Transverse colon (tissue), 4 donors: ENCODE measurements at regions not wholly inside any gene's neighbourhood (a gene's known extent, or its start where the extent isn't known, plus 50 kb on each side); places are given as distances from the start of the nearest gene placed in this dataset.
A peak's percentile ranks its signal among the peaks of the same experiment; 100 is the strongest.

Experiments
- DNase-seq: peaks from one replicate; pipeline ENCODE4 v3.0.0-alpha.2; 2019
- H3K27ac ChIP-seq, 4 donors: fragments of 200-600 bp; sonication (generic); 2 replicates each; pipeline ENCODE4 v1.5.1; 2016 to 2018; ENCODE audit warnings: inconsistent platforms in 4 of 4
- H3K27me3 ChIP-seq: fragments of 200-600 bp; sonication (generic); 2 replicates; pipeline ENCODE4 v1.5.1; 2017; ENCODE audit warnings: inconsistent platforms
- H3K36me3 ChIP-seq, 4 donors: fragments of 200-600 bp; sonication (generic); 2 replicates each; pipeline ENCODE4 v1.5.1; 2017 to 2019; ENCODE audit warnings: inconsistent platforms in 4 of 4
- H3K4me1 ChIP-seq, 4 donors: fragments of 200-600 bp; sonication (generic); 2 replicates each; pipeline ENCODE4 v1.5.1; 2017 to 2020; ENCODE audit warnings: inconsistent platforms in 4 of 4
- H3K4me3 ChIP-seq, 4 donors: fragments of 200-600 bp; sonication (generic); 1 replicate in 1 of 4; 2 replicates in 3 of 4; pipeline versions ENCODE4 v1.5.1 to v1.6.1; 2017 to 2019; ENCODE audit warnings: inconsistent platforms in 4 of 4
- H3K9me3 ChIP-seq, 2 donors: fragments of 200-600 bp; sonication (generic); 2 replicates each; pipeline ENCODE4 v1.5.1; 2017 to 2019; ENCODE audit warnings: inconsistent platforms in 2 of 2
- EP300 ChIP-seq: sonication (generic); formaldehyde crosslinking; IDR thresholded peaks from one replicate; pipeline ENCODE4 v1.6.1; 2017; ENCODE audit warnings: antibody characterized with exemption, low read depth
- POLR2A ChIP-seq: fragments of 450-650 bp; IDR thresholded peaks from one replicate; pipeline ENCODE4 v1.6.1; 2016; ENCODE audit warnings: antibody characterized with exemption, mild to moderate bottlenecking, moderate library complexity
- POLR2AphosphoS5 ChIP-seq, 3 donors: sonication (generic); formaldehyde crosslinking; IDR thresholded peaks; one replicate each; pipeline ENCODE4 v1.6.1; 2016; ENCODE audit warnings: antibody characterized with exemption in 3 of 3
- WGBS, 2 donors: methylation state at CpG; one replicate each; pipeline ENCODE4 v1.1.5; 2018; ENCODE audit warnings: low coverage in 1 of 2; 5-methylcytosine and 5-hydroxymethylcytosine counted together
- in situ Hi-C, 4 donors: fragments of 200-750 bp; cut with MboI; loops; one replicate each; pipeline versions ENCODE4 v1.15.0 to v1.15.1; 2017; ENCODE audit warnings: low sequenced_read_pairs in 3 of 4, low pct_ligation_motif_present in 1 of 4, low pct_unique_long_range_greater_than_20kb in 1 of 4
- intact Hi-C: fragments of 100-400 bp; cut with DNase I; formaldehyde crosslinking; loops from one replicate; pipeline ENCODE4 v1.15.1; 2023; ENCODE audit warnings: low total_unique reads
- TF ChIP-seq, protein P1 (sequence below), 5 experiments: fragments of 200-600 bp in 3 of 5; fragments of 450-650 bp in 2 of 5; sonication (generic) in 3 of 5; IDR thresholded peaks; 1 replicate in 2 of 5; 2 replicates in 3 of 5; pipeline ENCODE4 v1.5.1; 2016 to 2017; ENCODE audit warnings: antibody characterized with exemption in 5 of 5, inconsistent platforms in 3 of 5, mild to moderate bottlenecking in 2 of 5, moderate library complexity in 1 of 5

DNA sequence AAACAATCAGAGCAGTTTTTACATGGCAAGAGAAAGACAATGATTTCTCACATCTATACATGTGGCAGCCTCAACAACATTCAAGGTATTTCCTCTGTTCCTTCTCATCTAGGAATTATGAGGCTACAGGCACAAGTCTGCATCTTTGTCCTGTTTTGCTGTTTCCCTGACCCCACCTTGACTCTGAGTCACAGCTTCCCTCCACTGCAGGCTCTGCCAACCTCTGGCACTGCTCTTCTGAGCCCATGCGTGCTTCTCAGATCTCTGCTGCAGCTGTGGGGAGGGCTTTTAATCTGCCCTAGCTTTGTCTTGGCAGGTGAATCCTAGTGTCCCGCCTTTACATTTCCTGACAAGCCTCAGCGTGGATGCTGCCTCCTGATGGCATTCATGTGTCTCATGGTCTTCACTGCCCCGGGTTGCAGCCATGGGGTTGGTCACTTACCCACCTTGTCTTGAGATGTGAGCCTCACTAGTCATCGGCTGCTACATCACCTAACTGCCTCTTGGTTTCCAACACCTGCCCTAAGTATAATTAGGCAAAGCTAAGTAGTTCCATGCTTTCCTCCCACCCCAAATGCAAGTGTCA is 578.5 kb downstream of the TBC1D22A start:
- DNase-seq, result no peak
- no peaks in the 10 kb centered on the region for H3K36me3 ChIP-seq
- H3K4me1 ChIP-seq, result no peaks in the 10 kb centered on the region
- 75 to 80% methylated on average over 1 to 5 of the region's 5 CpGs for WGBS, 2 donors
- in situ Hi-C loops, result no loop called here
- TF ChIP-seq EP300, result no peak
- TF ChIP-seq, protein P1, sequence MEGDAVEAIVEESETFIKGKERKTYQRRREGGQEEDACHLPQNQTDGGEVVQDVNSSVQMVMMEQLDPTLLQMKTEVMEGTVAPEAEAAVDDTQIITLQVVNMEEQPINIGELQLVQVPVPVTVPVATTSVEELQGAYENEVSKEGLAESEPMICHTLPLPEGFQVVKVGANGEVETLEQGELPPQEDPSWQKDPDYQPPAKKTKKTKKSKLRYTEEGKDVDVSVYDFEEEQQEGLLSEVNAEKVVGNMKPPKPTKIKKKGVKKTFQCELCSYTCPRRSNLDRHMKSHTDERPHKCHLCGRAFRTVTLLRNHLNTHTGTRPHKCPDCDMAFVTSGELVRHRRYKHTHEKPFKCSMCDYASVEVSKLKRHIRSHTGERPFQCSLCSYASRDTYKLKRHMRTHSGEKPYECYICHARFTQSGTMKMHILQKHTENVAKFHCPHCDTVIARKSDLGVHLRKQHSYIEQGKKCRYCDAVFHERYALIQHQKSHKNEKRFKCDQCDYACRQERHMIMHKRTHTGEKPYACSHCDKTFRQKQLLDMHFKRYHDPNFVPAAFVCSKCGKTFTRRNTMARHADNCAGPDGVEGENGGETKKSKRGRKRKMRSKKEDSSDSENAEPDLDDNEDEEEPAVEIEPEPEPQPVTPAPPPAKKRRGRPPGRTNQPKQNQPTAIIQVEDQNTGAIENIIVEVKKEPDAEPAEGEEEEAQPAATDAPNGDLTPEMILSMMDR (IDR thresholded peaks at IDR 0.05), result no peak
- TF ChIP-seq POLR2A, result no peak
- TF ChIP-seq POLR2AphosphoS5 (IDR thresholded peaks at IDR 0.05), result no peak
- H3K9me3 ChIP-seq, result no peaks in the 10 kb centered on the region
- peaks cover 5% of the 10 kb centered on the region for H3K27me3 ChIP-seq
- no peak overlapping the region for H3K27ac ChIP-seq
- no peak overlapping the region for H3K4me3 ChIP-seq
- intact Hi-C loops, result no loop called here

DNA sequence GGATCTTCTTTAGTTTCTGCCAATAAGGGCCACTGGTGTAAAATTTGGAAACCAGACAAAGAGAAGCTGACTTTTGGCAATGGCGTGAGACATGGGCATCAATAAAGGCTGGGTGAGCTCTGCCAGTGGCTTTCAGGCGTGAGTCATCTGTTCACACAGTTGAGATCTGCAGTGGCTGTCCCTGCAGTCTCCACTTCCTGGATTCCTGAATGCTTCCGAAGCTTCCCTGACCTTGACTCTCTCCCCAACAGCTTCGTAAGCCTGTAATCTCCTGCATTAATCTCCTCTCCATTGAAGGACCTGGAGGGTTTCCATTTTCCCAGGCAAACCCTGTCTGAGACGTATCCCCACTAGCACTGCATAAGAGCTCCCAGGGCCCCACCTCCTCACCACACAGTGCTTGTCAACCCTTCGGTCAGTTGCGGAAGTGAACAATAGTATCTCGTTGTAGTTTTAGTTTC is 574.7 kb downstream of the TBC1D22A start:
- in situ Hi-C loops, result no loop called here
- 30 to 42% methylated on average over 4 to 8 of the region's 8 CpGs for WGBS, 2 donors
- Histone ChIP-seq H3K9me3 (no peaks in the 10 kb centered on the region), H3K27ac (peak overlapping the region in 1 of 4 donors; percentile 29), H3K4me3 (peak overlapping the region in 2 of 4 donors; percentile 16 to 35), H3K4me1 (no peaks in the 10 kb centered on the region), H3K27me3 (peaks cover 5% of the 10 kb centered on the region), H3K36me3 (no peaks in the 10 kb centered on the region)
- no peak for TF ChIP-seq EP300
- no peak for TF ChIP-seq POLR2AphosphoS5 (IDR thresholded peaks at IDR 0.05)
- no peak for TF ChIP-seq POLR2A
- TF ChIP-seq, protein P1 (IDR thresholded peaks at IDR 0.05), result no peak
- intact Hi-C loops, result no loop called here
- peak; percentile 14 for DNase-seq

DNA sequence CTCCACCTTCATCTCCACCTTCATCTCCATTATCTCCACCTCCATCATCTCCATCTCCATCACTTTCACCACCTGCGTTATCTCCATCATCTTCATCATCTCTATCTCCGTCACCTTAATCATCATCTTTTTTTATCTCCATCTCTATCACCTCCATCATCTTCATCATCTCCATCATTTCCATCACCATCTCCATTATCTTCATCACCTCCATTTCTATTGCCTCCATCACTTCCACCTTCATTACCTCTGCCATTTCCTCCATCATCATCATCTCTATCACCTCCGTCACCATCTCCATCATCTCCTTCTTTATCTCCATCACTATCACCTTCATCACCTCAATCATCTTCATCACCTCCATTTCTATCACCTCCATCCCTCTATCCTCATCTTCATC is 573.5 kb downstream of the TBC1D22A start:
- intact Hi-C loops, result no loop called here
- Histone ChIP-seq H3K27me3 (no peaks in the 10 kb centered on the region), H3K36me3 (no peaks in the 10 kb centered on the region), H3K9me3 (no peaks in the 10 kb centered on the region), H3K27ac (no peak overlapping the region), H3K4me1 (no peaks in the 10 kb centered on the region), H3K4me3 (no peak overlapping the region)
- WGBS, 2 donors, result 86 to 95% methylated on average over 3 of the region's 3 CpGs
- in situ Hi-C loops, result no loop called here
- no peak for DNase-seq
- TF ChIP-seq EP300, result no peak
- no peak for TF ChIP-seq POLR2A
- TF ChIP-seq, protein P1 (IDR thresholded peaks at IDR 0.05), result no peak
- no peak for TF ChIP-seq POLR2AphosphoS5 (IDR thresholded peaks at IDR 0.05)

DNA sequence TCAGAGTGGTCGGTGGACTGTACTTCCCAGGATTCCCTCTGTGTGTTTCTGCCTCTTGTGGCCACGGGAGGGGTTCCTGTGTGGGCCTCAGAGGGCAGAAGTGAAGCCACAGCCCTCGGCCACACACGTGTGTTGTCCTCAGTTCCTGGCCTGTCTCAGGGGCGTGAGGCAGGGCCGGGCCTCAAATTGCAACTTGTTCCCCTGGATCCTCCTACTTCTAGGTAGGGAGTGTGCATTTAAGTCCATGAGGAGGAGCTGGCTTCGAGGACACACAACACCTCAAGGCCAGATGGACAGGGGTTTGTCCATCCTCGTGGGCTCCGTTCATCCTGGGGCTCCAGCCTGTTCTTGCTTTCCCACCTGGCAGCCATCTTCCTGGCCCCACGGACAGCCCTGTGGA is 573.0 kb downstream of the TBC1D22A start:
- TF ChIP-seq POLR2AphosphoS5 (IDR thresholded peaks at IDR 0.05) (no peak), POLR2A (no peak), EP300 (no peak)
- TF ChIP-seq, protein P1 (IDR thresholded peaks at IDR 0.05), result no peak
- no peak overlapping the region for H3K27ac ChIP-seq
- H3K4me1 ChIP-seq, result no peaks in the 10 kb centered on the region
- H3K36me3 ChIP-seq, result no peaks in the 10 kb centered on the region
- 69 to 85% methylated on average over 5 to 10 of the region's 10 CpGs for WGBS, 2 donors
- in situ Hi-C loops (no loop called here), intact Hi-C loops (no loop called here)
- no peak for DNase-seq
- H3K4me3 ChIP-seq, result no peak overlapping the region
- no peaks in the 10 kb centered on the region for H3K9me3 ChIP-seq
- no peaks in the 10 kb centered on the region for H3K27me3 ChIP-seq
